GM21786 (cell line): ENCODE measurements at regions not wholly inside any gene's neighbourhood (a gene's known extent, or its start where the extent isn't known, plus 50 kb on each side); places are given as distances from the start of the nearest gene placed in this dataset.

Experiments
- ATAC-seq: cut with Tn5 transposase; IDR thresholded peaks from one replicate; pipeline ENCODE4 v1.9.1; 2021; ENCODE audit not compliant: unreplicated experiment

DNA sequence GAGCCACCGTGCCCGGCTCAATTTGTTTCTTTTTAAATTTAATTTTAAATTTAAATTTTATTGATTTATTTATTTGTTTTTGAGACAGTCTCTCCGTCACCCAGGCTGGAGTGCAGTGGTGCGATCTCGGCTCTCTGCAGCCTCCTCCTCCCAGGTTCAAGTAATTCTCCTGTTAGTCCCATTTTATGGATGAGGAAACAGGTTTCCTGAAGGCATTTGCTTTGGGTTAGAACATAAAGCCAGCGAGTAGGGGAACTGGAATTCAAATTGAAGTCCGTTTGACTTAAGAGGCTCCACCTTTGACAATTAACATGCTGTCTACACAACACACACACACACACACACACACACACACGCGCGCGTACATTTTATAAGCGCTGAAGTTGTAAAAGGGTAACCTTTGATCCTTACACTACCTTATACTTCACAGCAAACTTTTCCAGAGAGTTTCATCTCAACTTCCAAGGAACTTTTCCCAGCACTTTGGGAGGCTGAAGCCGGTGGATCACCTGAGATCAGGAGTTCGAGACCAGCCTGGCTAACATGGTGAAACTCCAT is 232.0 kb downstream of the BCAS1 start:
- ATAC-seq: no peak

DNA sequence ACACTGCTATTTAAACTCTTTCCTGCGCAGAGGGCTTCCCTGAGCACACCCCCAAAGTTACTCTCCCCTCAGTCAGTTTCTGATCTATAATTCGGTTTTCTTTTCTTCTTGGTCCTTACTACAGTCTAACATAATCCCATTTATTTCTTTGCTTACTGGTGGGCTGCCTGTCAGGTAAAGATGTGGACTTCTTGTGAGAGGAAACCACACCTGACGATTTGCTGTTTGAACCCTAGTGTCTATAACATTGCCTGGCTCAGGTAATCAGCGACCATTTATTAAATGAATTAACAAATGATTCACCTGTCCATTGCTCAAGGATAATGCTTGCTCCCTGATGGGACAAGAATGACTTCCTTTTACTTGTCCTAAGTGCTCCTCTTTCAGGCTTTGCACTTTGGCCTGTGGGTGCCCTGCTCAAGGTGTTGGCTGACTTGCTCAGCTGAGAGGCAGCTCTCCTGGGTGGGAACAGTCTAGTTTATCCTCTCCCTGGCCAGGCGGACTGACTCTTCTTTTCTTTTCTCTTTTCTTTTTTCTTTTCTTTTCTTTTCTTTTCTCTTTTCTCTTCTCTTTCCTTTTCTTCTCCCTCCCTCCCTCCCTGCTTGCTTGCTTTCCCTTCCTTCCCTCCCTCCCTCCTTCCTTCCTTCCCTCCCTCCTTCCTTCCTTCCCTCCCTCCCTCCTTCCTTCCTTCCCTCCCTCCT is 233.1 kb downstream of the BCAS1 start:
- no peak for ATAC-seq

DNA sequence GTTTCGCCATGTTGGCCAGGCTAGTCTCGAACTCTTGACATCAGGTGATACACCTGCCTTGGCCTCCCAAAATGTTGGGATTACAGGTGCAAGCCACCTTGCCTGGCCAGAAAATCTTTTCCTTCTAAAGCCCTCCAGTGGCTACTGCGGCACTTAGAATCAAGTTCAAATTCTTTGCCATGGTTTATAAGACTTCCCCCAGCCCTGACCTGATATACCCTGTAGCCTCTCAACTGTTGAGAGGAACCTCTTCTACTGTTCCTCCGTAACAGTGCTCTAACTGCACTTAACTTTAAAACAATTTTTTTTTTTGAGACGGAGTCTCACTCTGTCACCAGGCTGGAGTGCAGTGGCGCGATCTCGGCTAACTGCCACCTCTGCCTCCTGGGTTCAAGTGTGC is 235.6 kb downstream of the BCAS1 start:
- no peak for ATAC-seq

DNA sequence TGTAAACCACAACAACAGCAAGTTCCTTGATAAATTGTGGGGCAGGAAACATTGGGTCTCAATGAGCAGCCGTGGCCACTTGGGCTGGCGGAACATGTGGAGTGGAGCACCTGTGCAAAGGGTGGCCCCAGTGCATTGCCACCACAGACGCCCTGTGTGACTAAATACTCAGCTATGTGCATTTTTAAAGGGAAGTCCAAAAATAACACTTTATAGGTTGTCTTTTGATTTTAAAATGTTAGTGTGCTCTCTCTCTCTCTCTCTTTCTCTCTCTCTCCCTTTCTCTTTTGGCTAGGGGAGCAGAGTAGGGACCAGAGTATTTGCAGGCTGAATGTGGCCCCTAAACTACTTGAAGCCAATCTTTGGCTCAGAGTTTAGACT is 236.3 kb downstream of the BCAS1 start:
- ATAC-seq: no peak

DNA sequence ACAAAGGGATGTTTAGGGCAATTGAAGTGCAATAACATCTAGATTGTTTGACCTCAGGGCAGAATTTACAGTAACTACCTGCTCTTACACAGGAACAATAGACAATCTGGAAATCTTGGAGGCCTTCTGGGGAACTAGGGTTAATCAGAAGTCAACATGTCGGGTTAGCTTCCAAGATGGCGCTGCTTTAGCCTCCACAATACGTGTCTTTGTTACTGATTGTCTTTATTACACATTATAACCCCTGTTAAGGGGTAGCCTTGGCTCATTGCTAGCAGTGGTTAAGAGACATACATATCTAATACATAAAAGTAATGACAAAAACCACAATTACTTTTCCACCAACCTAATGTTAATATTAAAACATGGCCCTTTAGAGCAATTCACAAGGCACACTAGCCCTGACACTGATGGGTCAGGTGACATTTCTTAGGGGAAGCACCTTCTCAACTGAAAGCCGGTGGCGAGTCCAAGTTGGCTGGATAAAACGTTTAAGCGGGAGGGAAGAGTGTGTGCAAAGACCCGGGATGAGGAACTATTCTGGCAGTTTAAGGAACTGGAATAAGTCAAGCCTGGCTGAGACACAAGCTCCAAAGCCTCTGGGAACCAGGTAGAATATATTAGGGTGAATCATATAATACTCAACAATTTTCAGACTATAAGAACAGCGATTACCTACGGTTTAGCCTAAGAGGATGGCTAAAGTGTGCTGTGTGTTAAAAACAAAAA is 236.9 kb downstream of the BCAS1 start:
- no peak for ATAC-seq

DNA sequence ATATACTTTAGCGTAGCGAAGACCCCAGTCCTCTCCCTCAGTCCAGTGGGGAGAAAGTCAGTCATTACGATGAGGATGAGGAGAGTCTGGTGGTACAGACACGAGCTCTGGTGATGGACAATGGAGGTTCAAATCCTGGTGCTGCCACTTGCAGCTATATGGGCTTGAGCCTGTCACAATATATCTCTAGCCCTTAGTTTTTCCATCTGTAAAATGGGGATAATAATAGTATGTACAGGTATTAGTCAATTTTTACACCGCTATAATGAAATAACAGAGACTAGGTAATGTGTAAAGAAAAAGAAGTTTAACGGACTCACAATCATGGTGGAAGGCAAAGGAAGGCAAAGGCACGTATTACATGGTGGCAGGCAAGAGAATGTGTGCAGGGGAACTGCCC is 237.9 kb downstream of the BCAS1 start:
- no peak for ATAC-seq

DNA sequence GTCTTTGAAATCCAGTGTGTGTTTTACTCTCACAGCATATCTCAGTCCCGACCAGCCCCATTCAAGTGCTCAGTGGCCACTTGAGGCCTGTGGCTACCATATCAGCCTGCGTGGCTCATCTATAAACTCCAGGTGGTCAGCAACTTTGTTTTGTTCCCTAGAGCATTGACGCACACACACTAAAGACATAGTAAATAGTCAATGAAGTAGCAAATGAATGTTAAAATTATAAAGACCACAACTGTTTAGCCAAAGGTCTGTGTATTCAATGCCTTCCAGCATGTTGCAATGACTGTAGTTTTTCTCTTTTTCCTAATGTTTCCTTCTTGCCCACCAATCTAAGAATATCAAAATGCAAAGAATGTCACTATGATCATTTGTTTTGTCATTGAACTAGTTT is 238.2 kb upstream of the ZNF217 start:
- ATAC-seq: no peak

DNA sequence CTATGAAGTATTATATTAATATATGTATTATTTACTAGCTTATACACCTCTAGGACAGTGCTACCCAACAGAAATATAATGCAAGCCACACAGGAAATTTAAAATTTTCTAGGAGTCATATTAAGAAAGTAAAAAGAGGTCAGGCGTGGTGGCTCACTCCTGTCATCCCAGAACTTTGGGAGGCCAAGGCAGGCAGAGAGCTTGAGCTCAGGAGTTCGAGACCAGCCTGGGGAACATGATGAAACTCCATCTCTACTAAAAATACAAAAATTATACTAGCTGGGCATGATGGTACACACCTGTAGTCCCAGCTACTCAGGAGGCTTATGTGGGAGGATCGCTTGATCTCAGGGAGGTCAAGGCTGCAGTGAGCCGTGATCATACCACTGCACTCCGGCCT is 237.6 kb upstream of the ZNF217 start:
- no peak for ATAC-seq

DNA sequence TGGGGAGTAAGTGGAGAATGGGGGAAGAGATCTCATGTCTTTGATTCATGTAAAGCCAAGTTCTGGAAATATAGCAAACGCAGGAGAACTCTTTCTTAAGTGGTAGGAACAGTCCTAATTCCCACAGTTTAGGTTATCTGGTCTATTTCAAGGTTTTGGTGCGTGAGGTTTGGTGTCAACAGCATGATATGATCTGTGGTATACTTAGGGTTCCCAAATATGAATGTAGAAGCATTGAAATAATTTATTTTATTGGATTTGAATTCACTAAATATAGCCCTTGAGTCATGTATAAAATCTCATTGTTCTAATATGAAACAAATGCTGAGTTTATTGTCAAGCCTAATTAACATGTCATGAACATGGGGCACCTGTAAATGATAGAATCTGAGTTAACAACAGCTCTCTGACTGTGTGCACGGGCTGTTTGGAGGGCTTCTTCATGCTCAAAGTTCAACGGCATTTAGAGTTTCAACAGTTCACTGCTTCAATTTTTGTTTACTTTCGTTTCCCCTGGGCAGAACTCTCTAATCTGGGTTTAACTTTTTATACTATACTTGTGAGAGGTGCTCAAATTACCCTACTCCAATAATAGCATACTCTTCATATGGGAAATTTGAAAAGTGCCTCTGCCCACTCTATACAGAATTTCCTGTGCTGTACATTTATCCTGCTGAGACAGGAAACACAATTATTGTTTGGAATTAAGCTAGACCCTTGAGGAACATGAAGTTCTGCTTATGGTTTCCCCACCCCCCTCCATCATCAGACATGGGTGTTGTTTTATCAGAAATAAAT is 236.3 kb upstream of the ZNF217 start:
- peak; percentile 53 for ATAC-seq

DNA sequence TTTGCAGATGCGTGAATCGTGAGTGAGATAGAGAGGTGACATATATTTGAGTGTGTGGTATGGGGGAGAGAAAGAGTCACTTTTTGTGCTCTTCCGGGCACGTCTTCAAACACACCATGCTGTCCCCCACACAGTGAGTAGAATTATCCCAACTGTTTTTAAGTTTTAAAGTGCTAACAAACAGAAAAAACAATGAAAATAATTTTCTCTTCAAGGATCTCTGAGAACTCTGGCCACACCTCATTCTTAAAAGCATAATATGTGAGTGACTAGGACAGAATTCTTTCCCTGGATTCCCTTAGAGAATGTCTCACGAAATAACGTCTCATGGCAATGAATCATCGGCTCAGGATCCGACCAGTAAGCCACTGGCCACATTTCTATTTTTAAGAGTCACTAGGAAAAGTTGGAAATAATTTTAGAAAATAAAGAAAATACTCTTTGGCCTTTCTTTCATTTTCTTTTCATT is 235.7 kb upstream of the ZNF217 start:
- no peak for ATAC-seq

DNA sequence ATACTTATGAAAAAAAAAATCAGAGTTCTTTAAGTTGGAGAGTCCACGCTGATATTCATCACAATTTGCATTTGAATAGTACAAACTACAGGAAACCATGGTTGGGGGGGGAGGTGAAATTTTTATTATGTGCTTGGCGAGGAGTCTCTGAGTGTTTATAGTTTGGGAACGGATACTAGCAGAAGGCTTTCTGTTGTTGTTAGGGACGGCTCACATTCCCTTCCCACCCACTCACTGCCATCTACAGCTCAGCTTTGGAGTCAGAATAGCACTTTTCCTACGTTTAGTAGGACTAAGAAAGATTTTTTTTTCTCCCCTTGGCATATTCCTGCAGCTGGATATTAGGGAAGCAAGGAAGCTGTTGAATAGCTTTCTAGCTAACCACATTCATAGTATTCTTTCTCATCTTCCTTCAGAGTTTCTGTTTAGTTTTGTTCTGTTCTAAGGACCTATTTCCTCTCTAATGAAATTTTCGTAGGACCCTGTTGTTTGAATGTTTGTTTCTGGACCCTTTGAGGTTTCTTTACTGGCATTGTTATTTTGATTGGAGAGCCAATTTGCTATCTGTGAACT is 235.1 kb upstream of the ZNF217 start:
- ATAC-seq: no peak

DNA sequence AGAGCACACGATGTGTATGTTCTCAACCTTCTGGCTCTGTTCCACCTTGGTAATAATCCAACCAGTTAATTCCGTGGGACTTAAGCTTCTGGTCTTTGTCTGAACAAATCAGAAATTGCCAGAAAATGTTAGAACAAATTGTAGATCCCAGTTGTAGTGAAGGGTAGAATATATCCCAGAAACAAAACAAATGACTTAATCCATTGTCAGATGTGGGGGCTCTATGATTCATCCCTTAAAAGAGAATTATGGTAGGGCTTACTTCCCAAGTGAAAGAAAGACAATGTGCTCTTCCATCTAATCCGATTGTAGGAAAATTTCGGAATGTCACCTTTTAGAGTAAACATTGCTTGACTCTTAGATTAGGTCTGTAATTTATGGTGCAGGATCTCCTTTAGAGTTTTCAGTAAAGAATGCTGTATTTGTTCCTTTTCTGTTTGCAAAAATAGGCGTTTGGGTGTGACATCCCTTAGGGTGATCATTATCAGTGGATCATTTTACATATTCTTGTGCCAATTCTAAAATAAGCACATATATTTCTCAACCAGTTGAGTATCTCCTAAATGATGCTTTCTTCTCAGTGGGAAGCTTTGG is 234.5 kb upstream of the ZNF217 start:
- no peak for ATAC-seq

DNA sequence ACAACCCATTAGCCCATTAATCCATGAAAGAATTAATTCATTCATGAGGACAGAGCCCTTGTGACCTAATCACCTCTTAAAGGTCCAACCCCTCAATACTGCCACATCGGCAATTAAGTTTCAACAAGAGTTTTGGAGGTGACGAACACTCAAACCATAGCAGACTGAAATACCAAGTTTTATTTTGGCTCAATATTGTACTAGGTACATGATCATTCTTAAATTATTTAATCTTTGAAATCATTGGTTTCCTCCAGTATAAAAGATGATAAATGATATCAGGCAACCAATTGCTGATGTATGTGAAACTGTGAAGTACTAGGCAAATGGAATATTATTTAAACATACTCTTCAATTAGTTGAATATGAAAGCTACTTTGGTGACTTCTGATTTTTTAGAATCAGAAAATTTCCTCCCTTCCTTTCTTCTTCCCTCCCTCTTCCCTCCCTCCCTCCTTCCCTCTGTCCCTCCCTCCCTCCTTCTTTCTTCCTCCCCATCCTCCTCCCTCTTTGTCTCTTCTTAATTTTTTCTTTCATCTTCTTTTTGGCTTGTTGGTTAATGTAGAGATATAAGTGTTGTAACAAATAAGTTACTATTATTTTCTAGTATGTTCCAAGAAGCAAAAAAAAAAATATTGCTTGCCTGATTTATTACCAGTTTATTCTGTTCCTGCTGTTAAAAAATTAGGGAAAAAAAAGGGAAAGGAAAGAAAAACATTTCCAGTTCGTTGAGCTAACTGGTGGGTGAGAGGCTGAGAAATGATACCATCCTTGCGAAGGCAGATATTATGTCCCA is 233.9 kb upstream of the ZNF217 start:
- no peak for ATAC-seq

DNA sequence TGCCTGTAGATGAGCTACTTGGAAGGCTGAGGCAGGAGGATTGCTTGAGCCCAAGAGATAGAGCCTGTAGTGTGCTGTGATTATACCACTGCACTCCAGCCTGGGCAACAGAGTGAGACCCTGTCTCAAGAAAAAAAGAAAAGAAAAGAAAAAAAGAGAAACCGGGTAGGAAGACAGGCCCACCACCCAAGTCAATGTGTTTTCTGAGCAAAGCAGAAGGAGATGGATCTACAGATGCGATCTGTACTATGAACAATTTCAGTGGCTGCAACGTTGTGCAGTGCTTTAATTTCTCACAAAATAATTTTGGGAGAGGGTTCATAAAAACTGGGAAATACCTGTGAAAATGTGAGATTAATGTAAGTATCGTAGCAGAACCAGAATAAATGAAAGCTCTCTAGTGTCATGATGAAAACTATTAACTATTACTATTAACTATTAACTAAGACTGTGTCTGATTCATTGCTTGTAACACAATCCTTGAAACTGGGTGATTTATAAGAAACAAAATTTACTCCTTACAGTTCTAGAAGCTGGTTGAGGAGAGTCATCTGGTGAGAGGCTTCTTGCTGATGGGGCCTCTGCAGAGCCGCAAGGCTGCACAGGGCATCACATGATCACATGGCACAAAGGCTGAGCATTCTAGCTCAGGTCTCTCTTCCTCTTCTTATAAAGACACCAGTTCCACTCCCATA is 233.1 kb upstream of the ZNF217 start:
- peak; percentile 78 for ATAC-seq

DNA sequence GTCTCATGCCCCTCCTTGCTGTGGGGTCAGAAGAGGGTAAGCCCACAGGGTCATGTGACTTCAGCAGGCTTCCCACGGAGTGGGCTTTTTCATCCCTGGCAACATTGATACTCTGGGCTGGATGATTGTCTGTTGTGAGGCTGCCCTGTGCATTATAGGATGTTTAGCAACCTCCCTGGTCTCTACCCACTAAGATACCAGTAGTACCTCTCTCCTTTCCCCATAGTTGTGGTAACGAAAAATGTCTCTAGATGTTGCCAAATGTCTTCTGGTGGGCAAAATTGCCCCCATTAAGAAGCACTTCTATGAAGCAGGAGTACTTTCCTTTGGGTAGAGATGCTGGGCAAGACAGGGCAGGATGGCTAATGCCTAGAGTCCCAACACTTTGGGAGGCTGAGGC is 232.5 kb upstream of the ZNF217 start:
- ATAC-seq: no peak

DNA sequence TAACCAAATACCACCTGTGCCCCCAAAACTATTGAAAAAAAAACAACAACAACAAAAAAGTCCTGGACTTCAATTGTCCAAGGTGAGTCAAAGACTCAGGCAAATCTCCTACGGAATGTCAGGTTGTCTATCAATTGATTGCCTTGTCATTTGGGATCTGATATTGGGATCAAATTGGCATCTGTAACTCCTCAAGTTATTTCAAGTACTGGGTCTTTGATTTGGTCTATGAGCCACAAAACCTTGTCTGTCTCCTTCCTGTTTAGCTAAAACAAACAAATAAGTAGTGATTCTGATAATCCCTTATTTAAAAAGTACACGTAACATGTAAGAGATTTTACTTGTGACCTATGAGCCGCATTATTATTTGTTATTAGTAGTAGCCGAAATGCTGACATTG is 231.6 kb upstream of the ZNF217 start:
- no peak for ATAC-seq

DNA sequence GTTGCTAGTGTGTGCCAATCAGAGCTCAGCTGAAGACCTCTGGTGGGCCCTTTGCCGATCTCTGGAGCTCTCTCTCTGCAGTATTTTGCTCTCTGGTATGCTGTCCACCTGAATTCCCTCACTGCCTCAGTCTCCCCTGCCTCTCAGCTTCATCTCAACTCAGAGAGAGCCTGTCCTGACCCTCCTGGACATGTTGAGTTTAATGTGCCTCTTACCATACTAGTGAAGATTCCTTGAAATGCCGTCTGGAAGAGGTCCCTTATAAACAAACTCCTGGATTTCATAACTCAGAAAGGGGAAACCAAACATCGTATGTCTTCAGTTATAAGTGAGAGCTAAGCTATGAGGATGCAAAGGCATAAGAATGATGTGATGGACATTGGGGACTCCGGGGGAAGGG is 231.1 kb upstream of the ZNF217 start:
- no peak for ATAC-seq

DNA sequence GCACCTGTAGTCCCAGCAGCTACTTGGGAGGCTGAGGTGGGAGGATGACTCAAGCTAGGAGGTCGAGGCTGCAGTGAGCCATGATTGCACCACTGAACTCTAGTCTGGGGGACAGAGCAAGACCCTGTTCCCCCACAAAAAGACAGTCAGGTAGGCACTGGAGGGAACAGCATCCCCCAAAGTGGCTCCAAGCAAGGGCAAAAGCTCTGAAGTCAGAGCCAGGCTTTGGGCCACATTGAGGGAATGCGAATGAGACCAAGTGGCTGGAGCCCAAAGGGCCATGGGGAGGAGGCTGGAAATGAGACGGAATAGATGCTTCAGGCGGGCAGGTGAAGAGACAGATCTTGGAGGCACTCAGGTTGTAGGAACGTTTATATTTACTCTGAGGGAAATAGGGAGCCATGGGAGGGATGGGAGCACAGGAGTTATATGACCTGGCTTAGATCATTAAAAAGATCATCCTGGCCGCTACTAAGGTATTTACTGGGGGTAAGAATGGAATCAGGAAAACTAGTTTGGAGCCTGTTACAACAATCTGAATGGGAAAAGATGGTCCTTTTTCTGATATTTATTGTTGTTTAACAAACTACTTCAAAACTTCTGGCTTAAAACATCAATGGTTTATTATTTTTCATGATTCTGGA is 229.6 kb upstream of the ZNF217 start:
- ATAC-seq: no peak

DNA sequence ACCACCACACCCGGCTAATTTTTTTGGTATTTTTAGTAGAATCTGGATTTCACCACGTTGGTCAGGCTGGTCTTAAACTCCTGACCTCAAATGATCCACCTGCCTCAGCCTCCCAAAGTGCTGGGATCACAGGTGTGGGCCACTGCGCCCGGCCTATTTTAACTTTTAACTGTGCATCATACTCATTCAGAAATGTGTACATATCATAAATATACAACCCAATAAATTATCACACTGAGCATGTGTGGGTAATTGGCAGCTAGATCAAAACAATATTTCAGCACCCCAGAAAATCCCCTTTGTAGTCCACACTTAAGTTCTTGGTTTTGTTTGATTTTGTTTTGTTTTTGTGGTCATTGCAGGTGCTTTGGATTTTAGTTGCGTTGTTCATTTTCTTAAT is 228.9 kb upstream of the ZNF217 start:
- no peak for ATAC-seq
